ENCODE measurements at regions not wholly inside any gene's neighbourhood (a gene's known extent, or its start where the extent isn't known, plus 50 kb on each side); places are given as distances from the start of the nearest gene placed in this dataset.
"Not testable (repeated sequence)": the region's sequence is repeated elsewhere in the genome, so short reads cannot be mapped to it uniquely, and the experiment has no call there.

DNA sequence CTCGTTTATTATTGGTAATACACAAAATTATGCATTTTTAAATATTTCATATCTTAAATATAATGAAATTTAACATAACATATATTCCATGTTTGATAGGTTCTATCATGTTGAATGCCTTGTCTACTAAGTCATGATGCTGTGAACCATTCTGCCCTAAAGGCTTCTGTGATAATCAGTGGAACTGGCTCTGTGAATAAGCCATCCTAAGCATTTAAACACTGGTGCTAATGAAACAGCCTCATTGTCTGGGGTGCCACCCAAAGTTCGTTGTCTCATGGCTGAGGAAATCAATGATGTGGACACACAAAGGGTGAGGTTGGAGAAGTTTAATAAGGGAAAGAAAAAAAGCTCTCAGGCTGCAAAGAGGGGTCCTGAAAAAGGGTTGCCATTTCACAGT, 264.7 kb upstream of the ZRANB2 start:
- DNase-seq (ENCODE audit: low spot score): no peak

DNA sequence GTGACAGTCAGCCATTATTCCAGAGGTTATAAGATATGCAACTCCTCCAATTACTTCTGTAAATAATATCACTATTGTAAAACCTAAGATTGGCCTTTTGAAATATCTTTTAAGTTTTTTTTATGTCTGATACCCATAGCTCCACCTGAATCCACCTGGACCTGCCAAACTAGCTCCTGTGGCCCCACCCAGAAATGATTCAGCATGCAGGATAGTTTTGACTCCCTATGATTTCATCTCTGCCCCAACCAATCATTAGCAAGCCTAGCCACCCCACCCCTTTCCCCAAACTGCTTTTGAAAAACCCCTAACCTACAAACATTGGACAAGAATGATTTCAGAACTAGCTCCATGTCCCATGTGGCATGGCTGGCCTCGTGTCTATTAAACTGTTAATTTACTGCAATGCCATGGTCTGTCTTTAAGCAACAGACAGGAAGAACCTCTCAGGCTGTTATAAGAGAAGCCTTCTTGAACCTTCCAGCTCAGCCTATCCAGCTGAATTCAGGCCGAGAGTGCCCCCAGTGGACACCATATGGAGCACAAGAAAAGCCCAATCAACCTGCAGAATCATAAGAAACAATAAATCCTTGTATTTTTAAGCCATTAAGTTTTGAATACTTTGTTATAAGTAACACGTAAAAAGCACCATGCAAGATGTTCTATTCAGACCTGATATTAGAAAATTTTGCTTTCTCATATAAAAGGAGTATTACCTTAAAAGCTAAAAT, 263.0 kb upstream of the ZRANB2 start:
- DNase-seq (ENCODE audit: low spot score): no peak

DNA sequence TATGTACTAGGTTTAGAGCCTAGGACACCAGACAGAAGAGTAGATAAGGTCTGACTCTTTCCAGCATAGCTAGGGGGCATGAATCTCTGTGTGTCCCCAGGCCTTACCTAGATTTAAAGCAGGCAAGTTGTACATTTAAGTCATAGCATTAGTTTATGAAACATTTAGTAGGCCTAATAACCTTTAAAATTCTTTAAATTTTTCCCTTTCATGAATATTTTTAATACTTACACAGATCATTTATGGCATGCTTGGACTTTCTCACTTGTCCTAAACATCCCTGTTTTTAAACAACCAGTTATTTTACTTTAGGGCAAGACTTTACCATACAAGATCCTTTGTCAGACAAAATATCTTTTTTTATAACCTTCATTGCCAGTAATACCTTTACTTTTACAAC, 258.4 kb upstream of the ZRANB2 start:
- no peak for DNase-seq (ENCODE audit: low spot score)

DNA sequence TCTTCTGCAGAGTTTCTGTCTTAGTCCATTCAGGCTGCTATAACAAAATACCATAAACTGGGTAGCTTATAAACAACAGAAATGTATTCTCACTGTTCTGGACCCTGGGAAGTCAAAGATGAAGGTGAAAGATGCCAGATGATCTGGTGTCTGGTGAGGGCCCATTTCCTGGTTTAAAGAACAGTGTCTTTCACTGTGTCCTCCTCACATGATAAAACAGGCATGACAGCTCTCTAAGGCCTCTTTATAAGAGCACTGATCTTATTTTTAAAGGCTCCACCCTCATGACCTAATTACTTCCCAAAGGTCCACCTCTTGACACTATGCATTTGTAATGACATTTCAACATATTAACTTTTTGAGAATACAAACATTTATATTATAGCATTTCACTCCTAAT, 250.2 kb upstream of the ZRANB2 start:
- no peak for DNase-seq (ENCODE audit: low spot score)

DNA sequence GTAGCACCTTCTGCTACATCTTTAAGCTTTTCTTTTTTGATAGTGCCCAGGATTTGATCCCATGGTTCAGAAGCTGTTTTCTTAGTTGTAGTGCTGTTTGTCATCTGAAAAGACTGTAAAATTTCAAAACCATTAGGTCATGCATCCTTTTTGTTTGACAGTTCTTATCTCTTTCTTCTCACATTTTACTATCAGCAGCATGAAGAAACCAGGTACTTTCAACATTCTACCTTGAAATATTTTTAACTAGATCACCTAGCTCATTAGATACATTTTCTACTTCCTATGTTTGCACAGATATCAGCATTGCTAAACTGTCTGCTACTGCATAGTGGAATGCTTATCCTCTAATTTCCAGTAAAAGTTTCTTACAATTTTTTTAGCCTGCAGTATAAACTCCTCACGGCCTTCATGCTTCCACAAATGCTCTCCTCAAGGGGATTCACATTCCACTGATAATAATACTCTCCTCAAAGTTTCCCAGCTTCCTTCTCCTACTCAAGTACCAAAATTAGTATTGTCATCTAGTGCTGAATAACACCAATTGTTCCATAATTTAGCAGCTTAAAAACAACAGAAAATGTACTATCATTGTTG, 243.9 kb upstream of the ZRANB2 start:
- DNase-seq (ENCODE audit: low spot score): no peak

DNA sequence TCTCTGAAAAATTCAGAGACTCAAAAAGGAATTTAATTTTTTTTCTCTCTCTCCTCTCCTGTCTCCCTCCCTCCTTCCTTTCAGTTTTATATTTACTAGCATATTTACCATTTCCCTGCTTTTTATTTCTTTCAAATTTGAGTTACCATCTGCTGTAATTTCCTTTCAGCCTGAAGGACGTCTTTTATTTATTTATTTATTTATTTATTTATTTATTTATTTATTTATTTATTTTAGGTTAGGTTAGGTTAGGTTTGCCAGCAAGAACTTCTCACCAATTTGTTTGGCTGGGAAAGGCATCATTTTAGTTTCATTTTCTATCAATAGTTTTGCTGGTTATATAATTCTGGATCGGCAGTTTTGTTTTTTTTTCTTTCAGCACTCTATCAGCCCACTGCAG, 231.7 kb upstream of the ZRANB2 start:
- DNase-seq (ENCODE audit: low spot score): no peak

DNA sequence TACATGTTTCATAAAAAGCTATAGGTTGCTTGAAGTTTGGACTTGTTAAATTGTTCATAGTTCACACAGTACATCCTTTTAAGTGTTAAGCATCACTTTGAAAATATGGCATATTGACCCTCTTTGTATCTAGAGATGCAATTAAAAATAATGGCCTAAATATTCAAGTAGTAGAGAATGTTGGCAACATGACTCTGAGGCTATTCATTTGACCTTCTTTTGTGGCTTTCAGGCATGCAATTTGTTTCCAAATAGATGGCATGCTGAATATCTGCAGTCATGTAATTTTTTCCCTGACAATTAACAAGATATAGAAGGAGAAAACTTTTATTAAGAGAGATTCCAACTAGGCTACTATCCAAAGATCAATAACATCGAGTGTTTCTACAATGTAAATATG, 230.5 kb upstream of the ZRANB2 start:
- peak; percentile 15 for DNase-seq (ENCODE audit: low spot score)

DNA sequence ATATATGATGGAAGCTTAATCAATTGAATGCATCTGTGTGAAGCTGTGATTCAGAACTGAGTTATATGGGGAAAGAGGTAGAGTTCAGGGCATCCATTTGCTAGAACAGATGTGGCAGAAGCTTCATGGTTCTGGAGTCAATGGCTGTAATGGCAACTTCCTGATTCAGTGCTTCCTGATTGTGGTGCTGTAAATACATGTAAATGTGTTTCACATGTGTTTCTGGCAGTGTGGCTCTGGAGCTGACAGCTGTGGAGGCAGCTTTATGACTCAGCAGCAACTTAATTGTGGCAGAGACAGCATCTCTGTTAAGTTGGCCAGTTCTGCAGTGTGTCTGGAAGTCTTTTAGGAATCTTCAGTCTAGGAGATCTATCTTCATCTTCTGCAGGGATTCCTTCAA, 226.6 kb upstream of the ZRANB2 start:
- DNase-seq (ENCODE audit: low spot score): peak; percentile 76

DNA sequence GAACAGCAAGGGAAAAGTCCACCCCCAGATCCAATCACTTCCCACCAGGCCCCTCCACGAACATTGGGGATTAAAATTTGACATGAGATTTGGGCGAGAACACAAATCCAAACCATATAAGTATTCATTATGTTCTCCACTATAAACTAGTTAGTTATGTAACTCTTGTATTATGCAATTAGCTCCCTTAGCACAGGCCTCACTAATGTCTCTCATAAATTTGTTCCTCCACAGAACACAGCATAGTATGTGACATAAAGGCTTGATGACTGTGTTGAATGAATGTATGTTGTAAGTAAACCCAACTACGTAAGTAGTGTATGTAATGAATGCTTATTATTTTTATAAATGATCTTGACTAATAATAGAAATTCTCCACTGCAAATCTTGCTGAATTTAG, 223.3 kb upstream of the ZRANB2 start:
- no peak for DNase-seq (ENCODE audit: low spot score)

DNA sequence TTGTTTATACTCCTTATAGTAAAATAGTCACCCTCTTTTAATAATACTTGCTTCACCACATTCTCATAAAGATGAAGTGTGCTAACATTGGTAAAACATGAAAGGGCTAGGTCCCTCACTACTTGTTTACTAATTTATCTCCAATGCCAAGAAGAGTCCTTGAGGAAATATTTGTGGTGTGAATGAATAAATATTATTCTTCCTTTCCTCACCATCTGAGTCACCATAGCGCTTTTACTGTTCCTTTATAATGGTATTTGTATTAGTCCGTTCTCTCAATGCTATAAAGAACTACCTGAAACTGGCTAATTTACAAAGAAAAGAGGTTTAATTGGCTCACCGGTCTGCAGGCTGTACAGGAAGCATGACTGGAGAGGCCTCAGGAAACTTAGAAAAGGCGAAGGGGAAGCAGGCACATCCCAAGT, 222.8 kb upstream of the ZRANB2 start:
- DNase-seq (ENCODE audit: low spot score): no peak

DNA sequence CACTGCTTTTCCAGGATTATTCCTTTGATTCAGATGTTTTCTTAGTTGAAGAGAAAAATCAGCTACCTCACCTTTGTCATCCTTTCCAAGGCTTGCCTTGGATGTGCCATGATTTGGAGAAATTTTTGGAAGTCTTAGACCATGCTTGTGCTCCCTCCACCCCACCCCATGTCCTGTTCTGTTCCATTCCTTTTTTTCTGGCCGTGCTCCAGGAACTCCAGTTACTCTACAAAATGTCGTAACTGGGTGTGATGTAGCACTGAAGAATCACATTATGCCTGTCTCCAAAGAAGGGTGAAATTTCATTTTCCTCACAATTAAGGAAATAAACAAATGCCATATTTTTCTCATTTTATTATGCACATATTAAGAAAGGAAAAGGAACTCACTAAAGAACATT, 217.8 kb upstream of the ZRANB2 start:
- peak; percentile 16 for DNase-seq (ENCODE audit: low spot score)

DNA sequence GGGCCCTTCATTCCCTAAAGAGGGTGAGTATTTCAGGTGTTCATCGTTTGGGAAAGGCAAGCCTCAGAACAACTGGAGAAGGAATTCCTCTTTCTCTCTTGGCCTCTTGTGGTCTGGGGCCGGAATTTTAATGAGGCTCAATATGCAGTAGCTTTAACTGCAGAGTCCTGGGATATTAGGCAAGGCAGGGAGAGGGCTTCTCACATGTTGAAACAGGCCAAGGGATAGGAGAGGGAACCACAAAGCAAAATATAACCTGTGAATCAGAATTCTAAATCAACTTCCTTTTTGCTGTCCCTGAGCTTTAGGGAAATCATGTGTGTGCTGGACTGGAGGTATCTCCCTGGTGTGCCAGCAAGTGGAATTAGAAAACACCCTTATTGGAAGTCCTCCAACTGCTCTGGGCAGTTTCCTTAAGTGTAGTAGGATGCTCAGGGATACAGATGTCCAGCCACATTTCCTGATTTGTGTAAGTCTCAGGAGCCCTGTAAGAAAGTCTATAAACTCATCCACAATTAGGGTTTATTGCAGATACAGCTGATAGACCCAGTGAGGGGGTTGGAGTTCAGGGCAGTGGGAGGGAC, 215.8 kb upstream of the ZRANB2 start:
- DNase-seq (ENCODE audit: low spot score): peak; percentile 67

DNA sequence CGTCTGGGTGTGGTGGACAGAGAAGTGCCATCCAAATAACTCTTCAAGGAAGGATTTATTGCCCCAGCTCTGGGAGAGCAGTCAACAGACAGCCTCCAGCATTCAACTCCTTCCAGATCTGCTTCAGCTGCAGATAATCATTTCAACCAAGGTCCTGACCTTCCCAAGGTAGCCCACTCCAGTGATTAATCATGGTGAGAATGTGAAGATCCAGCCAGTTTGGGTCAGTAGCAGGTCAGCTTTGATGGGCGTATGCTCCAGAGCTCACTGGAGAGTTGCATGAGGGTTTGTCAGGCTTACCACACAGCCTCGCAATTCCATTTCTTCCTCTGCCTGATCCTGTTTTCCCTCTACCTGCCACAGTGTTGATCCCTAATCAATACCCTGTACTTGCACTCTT, 214.5 kb upstream of the ZRANB2 start:
- peak; percentile 24 for DNase-seq (ENCODE audit: low spot score)

DNA sequence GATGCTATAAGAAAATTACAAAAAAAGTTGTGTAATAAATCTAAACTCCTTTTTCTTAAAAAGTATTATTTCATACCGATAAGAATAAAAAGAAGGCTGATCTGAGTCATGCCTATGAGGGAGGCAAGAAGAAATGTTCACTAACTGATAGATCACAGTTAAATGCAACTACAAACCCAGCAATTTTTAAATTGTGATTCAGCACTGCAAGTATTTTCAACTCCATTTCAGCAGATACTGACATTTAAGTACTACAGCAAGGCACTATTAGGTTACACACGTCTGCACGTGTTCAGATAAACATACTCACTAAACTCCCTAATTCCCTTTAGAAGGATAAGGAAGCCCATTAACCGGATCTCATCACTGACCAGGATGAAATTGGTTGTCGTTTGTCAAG, 213.3 kb upstream of the ZRANB2 start:
- peak; percentile 47 for DNase-seq (ENCODE audit: low spot score)

DNA sequence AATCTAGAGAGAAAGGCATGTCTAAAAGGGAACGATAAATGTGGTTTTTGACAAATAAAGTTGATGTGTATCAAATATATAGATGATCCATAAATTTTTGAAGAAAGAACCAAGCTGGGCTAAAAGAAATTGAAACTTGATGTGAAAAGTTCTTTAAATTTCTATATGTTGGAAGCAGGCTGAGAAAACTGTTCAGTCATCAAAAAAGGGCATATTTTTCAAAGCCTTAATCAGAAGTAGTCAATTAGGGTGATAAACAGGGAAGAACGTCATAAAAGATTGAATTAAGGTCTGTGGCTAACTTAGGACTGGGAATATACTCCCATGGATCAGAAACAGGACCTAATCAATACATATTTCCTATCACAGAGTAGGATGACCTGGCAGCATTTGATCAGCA, 211.4 kb upstream of the ZRANB2 start:
- no peak for DNase-seq (ENCODE audit: low spot score)

DNA sequence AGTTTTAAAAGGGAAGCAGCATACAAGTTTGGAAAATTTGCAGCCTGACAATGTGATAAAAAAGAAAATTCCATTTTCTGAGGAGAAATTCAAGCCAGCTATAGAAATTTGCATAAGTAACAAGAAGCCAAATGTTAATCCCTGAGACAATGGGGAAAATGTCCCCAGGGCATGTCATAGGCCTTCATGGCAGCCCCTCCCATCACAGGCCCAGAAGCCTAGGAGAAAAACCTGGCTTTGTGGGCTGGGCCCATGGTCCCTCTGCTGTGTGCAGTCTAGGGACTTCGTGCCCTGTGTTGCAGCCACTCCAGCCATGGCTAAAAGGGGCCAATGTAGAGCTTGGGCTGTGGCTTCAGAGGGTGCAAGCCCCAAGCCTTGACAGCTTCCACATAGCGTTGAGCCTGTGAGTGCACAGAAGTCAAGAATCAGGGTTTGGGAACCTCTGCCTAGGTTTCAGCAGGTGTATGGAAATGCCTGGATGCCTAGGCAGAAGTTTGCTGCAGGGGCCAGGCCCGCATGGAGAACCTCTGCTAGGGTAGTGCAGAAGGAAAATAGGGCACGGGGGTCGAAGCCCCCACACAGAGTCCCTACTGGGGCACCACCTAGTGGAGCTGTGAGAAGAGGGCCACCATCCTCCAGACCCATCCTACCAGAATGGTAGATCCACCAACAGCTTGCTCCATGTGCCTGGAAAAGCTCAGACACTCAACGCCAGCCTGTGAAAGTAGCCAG, 209.8 kb upstream of the ZRANB2 start:
- DNase-seq (ENCODE audit: low spot score): not testable (repeated sequence)

DNA sequence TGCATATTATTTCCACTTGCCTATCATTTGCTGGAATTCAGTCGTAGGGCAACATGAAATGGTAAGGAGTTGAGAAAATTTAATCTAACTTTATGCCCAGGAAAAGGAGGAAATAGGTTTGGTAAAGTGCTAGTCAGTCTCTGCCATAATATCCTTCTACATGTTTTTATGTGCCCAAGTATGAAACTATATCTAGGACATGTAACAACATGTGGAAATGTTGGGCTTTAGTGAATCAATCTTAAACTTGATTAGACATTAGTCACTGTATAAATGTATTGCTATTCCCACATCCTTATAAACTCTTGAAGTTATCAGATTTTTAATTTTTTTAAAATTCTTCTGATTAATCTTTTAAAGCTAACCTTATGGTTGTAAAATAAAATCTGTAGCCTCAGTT, 204.7 kb upstream of the ZRANB2 start:
- no peak for DNase-seq (ENCODE audit: low spot score)

DNA sequence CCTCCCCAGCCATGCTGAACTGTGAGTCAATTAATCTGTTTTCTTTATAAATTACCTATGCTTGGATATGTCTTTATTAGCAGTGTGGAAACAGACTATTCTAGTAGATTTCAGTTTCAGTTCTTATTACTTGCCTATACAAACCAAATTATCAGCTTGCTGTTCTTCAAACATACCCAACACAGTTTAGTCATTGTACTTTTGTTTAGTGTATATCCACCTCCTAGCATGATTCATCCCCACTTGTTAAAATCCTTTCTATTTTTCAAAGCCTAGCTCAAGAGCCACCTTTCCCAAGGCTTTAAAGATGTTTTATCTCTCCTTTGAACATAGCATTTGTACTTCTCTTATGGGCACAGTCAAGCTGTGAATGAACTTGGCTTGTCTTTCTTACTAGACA, 195.6 kb upstream of the ZRANB2 start:
- no peak for DNase-seq (ENCODE audit: low spot score)

DNA sequence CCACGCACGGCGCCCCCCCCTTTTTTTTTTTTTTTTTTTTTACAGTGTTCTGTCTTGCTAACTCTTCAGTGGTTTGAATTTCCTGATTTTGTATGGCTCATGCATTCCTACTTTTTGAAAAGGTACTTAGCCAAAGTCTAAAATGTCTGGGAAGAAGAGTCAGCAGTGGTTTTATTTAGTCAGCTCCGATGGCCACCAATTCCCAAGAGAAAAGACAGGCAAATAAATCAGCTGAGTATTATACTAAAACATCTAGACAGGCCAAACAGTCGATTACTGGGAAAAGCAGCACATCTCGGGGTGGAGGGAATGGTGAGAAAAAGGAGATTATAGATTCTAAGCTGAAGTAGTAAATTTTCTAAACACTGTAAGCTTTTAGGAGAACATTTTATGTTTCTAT, 192.5 kb upstream of the ZRANB2 start:
- DNase-seq (ENCODE audit: low spot score): peak; percentile 48

DNA sequence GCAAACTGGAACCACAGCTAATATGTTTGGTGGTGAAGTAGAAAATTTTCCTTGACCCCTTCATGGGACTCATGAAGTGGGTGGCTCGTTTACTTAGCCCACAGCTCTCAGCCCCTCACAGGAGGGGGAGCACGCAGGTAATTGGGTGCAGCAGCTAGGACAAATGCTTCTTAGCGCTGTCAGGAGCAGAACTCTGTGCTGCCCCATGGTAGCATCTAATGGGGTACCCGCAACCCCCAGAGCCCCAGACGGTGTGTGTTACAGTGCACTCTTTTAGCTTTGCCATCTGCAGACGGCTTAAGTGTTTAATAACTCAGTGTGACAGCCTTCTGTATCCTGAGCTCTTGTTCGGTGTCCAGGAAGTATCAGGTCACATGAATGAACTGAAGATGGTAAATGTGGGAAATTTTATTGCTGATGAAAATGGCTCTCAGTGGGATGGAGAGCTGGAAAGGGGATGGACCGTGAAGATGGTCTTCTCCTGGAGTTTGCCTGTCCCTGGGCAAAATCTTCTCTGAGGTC, 189.6 kb upstream of the ZRANB2 start:
- no peak for DNase-seq (ENCODE audit: low spot score)

DNA sequence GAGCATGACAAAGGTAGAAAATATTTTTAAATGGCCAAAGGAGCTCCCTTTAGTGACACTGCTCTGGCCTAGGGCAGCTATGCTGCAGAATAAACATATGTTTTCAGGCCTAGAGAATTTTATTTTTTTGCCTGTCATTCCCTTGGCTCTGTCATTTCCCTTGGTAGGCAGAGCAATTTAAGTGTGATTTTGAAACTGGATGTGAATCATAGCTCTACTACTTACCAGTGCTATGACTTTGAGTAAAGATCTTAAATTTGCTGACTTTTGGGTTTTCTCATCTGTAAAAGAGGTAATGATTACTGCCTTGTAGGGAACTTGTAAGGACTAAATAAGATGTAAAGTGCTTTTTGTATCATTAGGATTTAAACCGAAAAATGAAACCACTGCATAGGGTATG, 189.0 kb upstream of the ZRANB2 start:
- DNase-seq (ENCODE audit: low spot score): peak; percentile 31

DNA sequence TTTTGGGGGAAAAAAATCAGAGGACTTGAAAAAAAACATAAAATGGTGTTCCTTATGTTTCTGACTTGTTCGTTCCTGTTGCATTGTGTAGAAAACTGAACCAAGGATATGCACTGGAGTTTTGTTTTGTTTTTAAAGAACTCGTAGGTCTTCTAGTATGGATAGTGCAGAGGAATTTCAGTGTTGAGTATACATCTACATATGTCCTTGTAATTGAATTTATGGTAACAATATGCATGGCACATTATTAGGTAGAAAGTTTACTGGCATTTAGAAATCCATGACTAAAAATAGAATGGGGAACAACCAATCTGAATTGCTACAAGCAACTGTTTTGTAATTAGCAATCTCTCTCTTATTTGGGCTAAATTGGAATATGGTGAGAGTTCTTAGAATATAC, 188.3 kb upstream of the ZRANB2 start:
- no peak for DNase-seq (ENCODE audit: low spot score)

DNA sequence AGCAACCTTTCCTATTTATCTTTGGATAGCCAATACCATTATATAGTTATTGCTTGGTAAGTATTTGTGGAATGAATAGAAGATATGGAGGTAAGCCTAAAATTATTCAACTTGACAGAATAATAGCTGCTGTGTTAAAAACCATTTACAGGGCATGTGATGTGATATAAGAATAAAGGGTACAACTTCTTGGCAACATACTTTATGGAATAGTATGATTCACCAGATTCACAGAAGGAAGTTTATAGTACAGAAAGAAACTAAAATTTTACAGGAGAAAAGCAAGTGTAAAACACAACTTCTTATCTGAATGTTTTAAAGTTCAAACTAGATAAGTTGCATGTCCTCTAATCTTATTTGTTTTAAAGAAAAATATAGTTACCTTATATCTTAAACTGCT, 186.4 kb upstream of the ZRANB2 start:
- DNase-seq (ENCODE audit: low spot score): no peak

All from AG20443 (cell line).